ENCODE measurements at regions not wholly inside any gene's neighbourhood (a gene's known extent, or its start where the extent isn't known, plus 50 kb on each side); places are given as distances from the start of the nearest gene placed in this dataset.

GRCh38 chrX:13483773-13484172 is 85.6 kb upstream of the EGFL6 start:
- TF ChIP-seq EZH2 (IDR thresholded peaks at IDR 0.05; ENCODE audit: insufficient read depth, poor library complexity, severe bottlenecking), result no peak
- TF ChIP-seq EZH2phosphoT487 (IDR thresholded peaks at IDR 0.05; ENCODE audit: insufficient read depth, low read depth), result no peak

Data from GM23248 (cell line).